Ovary (tissue), 7 donors: ENCODE measurements at regions not wholly inside any gene's neighbourhood (a gene's known extent, or its start where the extent isn't known, plus 50 kb on each side); places are given as distances from the start of the nearest gene placed in this dataset.

Experiments used
- DNase-seq, 5 donors: peaks; one replicate each; pipeline ENCODE4 v3.0.0-alpha.2; 2019 to 2020
- H3K27ac ChIP-seq, 2 donors: fragments of 200-600 bp; one replicate each; pipeline versions ENCODE4 v1.5.1 to v1.8.0; 2019 to 2022
- H3K27me3 ChIP-seq: fragments of 200-600 bp; one replicate; pipeline ENCODE4 v1.8.0; 2022
- H3K36me3 ChIP-seq: fragments of 200-600 bp; sonication (generic); one replicate; pipeline ENCODE4 v1.5.1; 2019
- H3K4me1 ChIP-seq: one replicate; pipeline ENCODE4 v1.8.1; 2013; ENCODE audit warnings: mild to moderate bottlenecking, moderate library complexity; ENCODE audit not compliant: insufficient read depth
- H3K4me3 ChIP-seq: fragments of 200-600 bp; sonication (generic); one replicate; pipeline ENCODE4 v1.5.1; 2017
- H3K9me3 ChIP-seq, 2 donors: fragments of 200-600 bp in 1 of 2; sonication (generic) in 1 of 2; one replicate each; pipeline versions ENCODE4 v1.5.1 to v1.8.1; 2013 to 2019; ENCODE audit warnings: mild to moderate bottlenecking in 1 of 2, moderate library complexity in 1 of 2
- CTCF ChIP-seq, 3 donors: fragments of 450-650 bp in 2 of 3; fragments of 200-600 bp in 1 of 3; IDR thresholded peaks; one replicate each; pipeline versions ENCODE4 v1.5.1 to v1.8.0; 2016 to 2022; ENCODE audit warnings: antibody characterized with exemption in 3 of 3, mild to moderate bottlenecking in 1 of 3
- EP300 ChIP-seq: sonication (generic); formaldehyde crosslinking; IDR thresholded peaks from one replicate; pipeline ENCODE4 v1.6.1; 2017; ENCODE audit warnings: antibody characterized with exemption
- POLR2A ChIP-seq: fragments of 450-650 bp; IDR thresholded peaks from one replicate; pipeline ENCODE4 v1.6.1; 2017; ENCODE audit warnings: antibody characterized with exemption, mild to moderate bottlenecking, moderate library complexity
- WGBS, 3 donors: extraction: QIAGEN DNeasy Blood & Tissue Kit in 1 of 3; methylation state at CpG; one replicate each; pipeline versions ENCODE4 v1.1.5 to v1.1.7; 2013 to 2017; 5-methylcytosine and 5-hydroxymethylcytosine counted together
- intact Hi-C, 4 donors: fragments of 100-400 bp; cut with DNase I; formaldehyde crosslinking; loops; one replicate each; pipeline versions ENCODE4 v1.11.0 to v1.15.1; 2022 to 2023
- donor health status: DM: no; HTN: no; CAD: no; lungs with moderate emphysema.
- donor health status: DM: no; HTN: no; CAD: no.
- donor health status: Bipolar disorder and iron deficiency.
- donor health status: DM: no; HTN: no; CAD: no.
- donor health status: DM: yes; HTN: yes; CAD: no.

- no peaks in the 10 kb centered on the region for H3K9me3 ChIP-seq
- H3K4me1 ChIP-seq, result no peaks in the 10 kb centered on the region
- WGBS, 3 donors, result 76 to 87% (median 79%) methylated on average over 4 of the region's 4 CpGs
- intact Hi-C loops, result no loop called here
- no peak overlapping the region for H3K4me3 ChIP-seq
- no peaks in the 10 kb centered on the region for H3K36me3 ChIP-seq
- TF ChIP-seq EP300 (no peak), POLR2A (no peak), CTCF (IDR thresholded peaks at IDR 0.05) (no peak)
- no peak for DNase-seq
- no peaks in the 10 kb centered on the region for H3K27me3 ChIP-seq
- no peak overlapping the region for H3K27ac ChIP-seq
Observed at GRCh38 chr5:40414922-40415321, 264.8 kb upstream of the PTGER4 start.

- Histone ChIP-seq H3K36me3 (no peaks in the 10 kb centered on the region), H3K4me1 (no peaks in the 10 kb centered on the region), H3K9me3 (no peaks in the 10 kb centered on the region), H3K27ac (no peak overlapping the region), H3K27me3 (no peaks in the 10 kb centered on the region), H3K4me3 (no peak overlapping the region)
- DNase-seq, result no peak
- WGBS, 3 donors, result 73 to 79% (median 77%) methylated on average over 4 of the region's 4 CpGs
- TF ChIP-seq EP300, result no peak
- TF ChIP-seq CTCF (IDR thresholded peaks at IDR 0.05), result no peak
- TF ChIP-seq POLR2A, result no peak
- intact Hi-C loops, result no loop called here
Observed at GRCh38 chr5:40413743-40414142, 266.0 kb upstream of the PTGER4 start.

GRCh38 chr5:40412771-40413170, 266.9 kb upstream of the PTGER4 start:
- Histone ChIP-seq H3K4me3 (no peak overlapping the region), H3K9me3 (no peaks in the 10 kb centered on the region), H3K27ac (no peak overlapping the region), H3K36me3 (no peaks in the 10 kb centered on the region), H3K27me3 (no peaks in the 10 kb centered on the region), H3K4me1 (no peaks in the 10 kb centered on the region)
- no peak for DNase-seq
- intact Hi-C loops, result no loop called here
- 88 to 91% (median 90%) methylated on average over 1 of the region's 1 CpG for WGBS, 3 donors
- no peak for TF ChIP-seq CTCF (IDR thresholded peaks at IDR 0.05)
- no peak for TF ChIP-seq EP300
- TF ChIP-seq POLR2A, result no peak

- DNase-seq, result no peak
- no peak overlapping the region for H3K27ac ChIP-seq
- WGBS, 3 donors, result 35 to 49% (median 48%) methylated on average over 3 of the region's 3 CpGs
- no peaks in the 10 kb centered on the region for H3K27me3 ChIP-seq
- TF ChIP-seq CTCF (IDR thresholded peaks at IDR 0.05) (no peak), EP300 (no peak), POLR2A (no peak)
- H3K4me1 ChIP-seq, result no peaks in the 10 kb centered on the region
- H3K9me3 ChIP-seq, result no peaks in the 10 kb centered on the region
- H3K4me3 ChIP-seq, result no peak overlapping the region
- no peaks in the 10 kb centered on the region for H3K36me3 ChIP-seq
- intact Hi-C loops, result no loop called here
Observed at GRCh38 chr5:40410964-40411635, 268.6 kb upstream of the PTGER4 start.
